ENCODE measurements at regions not wholly inside any gene's neighbourhood (a gene's known extent, or its start where the extent isn't known, plus 50 kb on each side); places are given as distances from the start of the nearest gene placed in this dataset.

- no peak for TF ChIP-seq POLR2A (IDR thresholded peaks at IDR 0.05; ENCODE audit: low read length)
- TF ChIP-seq GATA1 (IDR thresholded peaks at IDR 0.05; ENCODE audit: low read depth, low read length) = no peak
Measured at GRCh38 chr18:51266773-51267172, 69.3 kb upstream of the MEX3C start.
